ENCODE measurements at regions not wholly inside any gene's neighbourhood (a gene's known extent, or its start where the extent isn't known, plus 50 kb on each side); places are given as distances from the start of the nearest gene placed in this dataset.

GRCh38 chr6:14423330-14423729, 305.8 kb downstream of the CD83 start:
- TF ChIP-seq PRDM1 (tag by site-specific recombination; IDR thresholded peaks at IDR 0.05) (no peak), ZNF37A (tag by site-specific recombination; IDR thresholded peaks at IDR 0.05) (no peak), ZNF660 (tag by site-specific recombination; IDR thresholded peaks at IDR 0.05) (no peak), ZBTB7A (tag by site-specific recombination; IDR thresholded peaks at IDR 0.05; ENCODE audit: low read depth) (no peak), YY1 (tag by site-specific recombination; IDR thresholded peaks at IDR 0.05) (no peak), CTCF (tag by site-specific recombination; IDR thresholded peaks at IDR 0.05) (no peak)
